Fibroblast of pulmonary artery (primary cell): ENCODE measurements at regions not wholly inside any gene's neighbourhood (a gene's known extent, or its start where the extent isn't known, plus 50 kb on each side); places are given as distances from the start of the nearest gene placed in this dataset.

Source experiments
- DNase-seq: peaks from one replicate; pipeline ENCODE4 v3.0.0-alpha.2; 2010; ENCODE audit warnings: low read depth
- H3K4me3 ChIP-seq: replicated peaks from 2 replicates; pipeline ENCODE4 v1.5.1; 2011; ENCODE audit warnings: low read depth, mild to moderate bottlenecking, control low read depth, low read length, moderate library complexity
- CTCF ChIP-seq: IDR thresholded peaks from 2 replicates; pipeline ENCODE4 v1.5.1; 2011; ENCODE audit warnings: mild to moderate bottlenecking, control low read depth, low read length, inconsistent platforms; ENCODE audit errors: missing control alignments

DNA sequence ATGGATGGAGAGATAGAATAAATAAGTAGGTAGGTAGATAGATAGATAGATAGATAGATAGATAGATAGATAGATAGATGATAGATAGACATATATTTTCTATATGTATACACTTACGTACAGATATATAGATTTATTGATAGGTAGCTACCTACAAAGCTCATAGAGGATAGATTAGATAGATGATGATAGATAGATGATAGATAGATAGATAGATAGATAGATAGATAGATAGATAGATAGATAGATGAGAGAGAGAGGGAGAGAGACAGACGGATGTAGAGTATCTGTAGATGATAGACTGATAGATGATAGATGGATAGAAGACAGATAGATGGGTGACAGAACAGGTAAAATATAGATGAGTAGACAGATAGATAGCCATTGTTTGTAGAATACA lies 191.3 kb upstream of the PFKP start:
- no peak for DNase-seq
- TF ChIP-seq CTCF = no peak
- H3K4me3 ChIP-seq = no peak overlapping the region

GRCh38 chr10:2874963-2875362 lies 192.4 kb upstream of the PFKP start:
- TF ChIP-seq CTCF = no peak
- no peak for DNase-seq
- H3K4me3 ChIP-seq = no peak overlapping the region

DNA sequence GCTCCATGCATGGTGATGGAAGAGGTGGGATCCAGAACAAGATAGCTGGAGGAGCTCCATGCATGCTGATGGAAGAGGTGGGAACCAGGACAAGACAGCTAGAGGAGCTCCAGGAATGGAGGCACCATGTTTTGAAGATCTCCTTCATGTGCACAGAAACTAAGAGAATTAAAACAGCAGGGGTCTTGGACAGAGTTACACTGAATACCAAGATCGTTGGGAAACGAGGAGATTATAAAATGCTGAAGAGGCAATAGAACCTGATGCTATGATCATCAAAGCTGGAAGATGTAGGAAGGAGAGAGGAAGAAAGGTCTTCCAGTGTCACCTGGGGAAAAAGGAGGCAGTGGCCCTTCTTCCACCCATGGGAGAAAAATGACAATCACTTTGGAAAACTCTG lies 193.6 kb upstream of the PFKP start:
- DNase-seq = no peak
- no peak for TF ChIP-seq CTCF
- H3K4me3 ChIP-seq = no peak overlapping the region

GRCh38 chr10:2871673-2872219 lies 195.6 kb upstream of the PFKP start:
- no peak for TF ChIP-seq CTCF
- no peak overlapping the region for H3K4me3 ChIP-seq

GRCh38 chr10:2870654-2871053 lies 196.7 kb upstream of the PFKP start:
- no peak overlapping the region for H3K4me3 ChIP-seq
- no peak for TF ChIP-seq CTCF
- no peak for DNase-seq

More at GRCh38 chr10:2871673-2872219, 195.6 kb upstream of the PFKP start:
- no peak for DNase-seq

DNA sequence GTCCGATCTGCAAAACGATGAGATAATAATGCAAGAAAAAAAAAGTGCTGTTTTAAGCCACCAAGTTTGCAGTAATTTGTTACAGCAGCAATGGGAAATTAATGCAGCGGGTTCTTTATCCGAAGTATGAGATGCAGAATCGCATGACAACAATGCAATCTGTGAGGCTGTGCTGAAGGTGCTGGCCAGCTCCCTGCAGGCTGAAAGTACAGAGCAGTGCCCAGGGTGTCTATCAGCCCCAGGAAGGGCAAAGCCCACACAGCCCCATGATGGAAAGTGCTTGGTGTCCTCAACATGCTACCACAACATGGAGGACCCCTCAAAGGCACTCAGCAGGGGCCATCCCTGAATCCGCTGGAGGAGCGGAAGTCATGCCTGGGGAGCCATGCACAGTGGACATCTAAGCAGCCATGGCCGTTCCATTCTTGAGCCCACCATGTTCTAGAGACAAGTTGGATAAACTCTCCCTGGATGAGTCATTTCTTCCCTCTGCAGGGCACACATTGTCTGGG lies 199.5 kb upstream of the PFKP start:
- TF ChIP-seq CTCF = no peak
- H3K4me3 ChIP-seq = no peak overlapping the region
- DNase-seq = no peak

- TF ChIP-seq CTCF = no peak
- no peak overlapping the region for H3K4me3 ChIP-seq
- no peak for DNase-seq
These were observed 200.8 kb upstream of the PFKP start for GRCh38 chr10:2866569-2866968.
